ENCODE measurements at regions not wholly inside any gene's neighbourhood (a gene's known extent, or its start where the extent isn't known, plus 50 kb on each side); places are given as distances from the start of the nearest gene placed in this dataset.

DNA sequence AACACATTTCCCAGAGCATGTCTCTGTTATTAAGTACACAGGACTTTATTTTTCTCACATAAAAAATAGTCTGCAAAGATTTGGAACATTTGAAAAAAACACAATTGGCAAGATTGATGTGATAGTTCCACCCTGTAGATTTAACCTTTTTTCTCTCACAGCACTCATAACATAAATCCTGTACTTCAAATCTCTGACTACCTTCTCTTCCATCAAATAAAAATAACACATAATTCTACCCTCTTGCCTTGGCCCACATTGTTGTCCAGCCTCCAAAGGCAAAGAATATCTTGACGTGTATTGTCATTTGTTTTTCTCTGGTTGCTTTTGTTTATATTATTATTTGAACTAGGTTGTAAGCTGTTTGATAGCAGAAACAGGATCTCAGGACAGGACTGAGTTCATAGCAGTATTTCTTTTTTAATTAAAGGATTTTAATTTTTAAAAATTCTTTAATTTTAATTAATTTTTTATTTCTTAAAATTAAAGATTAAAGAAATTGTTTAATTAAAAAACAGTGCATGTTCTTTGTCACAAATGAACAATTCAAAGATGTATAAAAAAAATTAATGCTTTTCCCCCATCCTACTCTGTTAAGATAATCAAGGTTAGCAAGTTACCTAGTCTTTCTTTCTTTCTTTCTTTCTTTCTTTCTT is 69.1 kb upstream of the PCSK1 start:
- Histone ChIP-seq H3K4me3 (no peak overlapping the region), H3K27ac (0 out of 6 replicates have a peak overlapping the region, but pooled peaks of 1 of the 2 experiments have one; percentile 2), H3K4me1 (no peaks in the 10 kb centered on the region), H3K4me2 (no peak overlapping the region), H3K9me3 (0 out of 3 replicates have a peak, but pooled peaks cover 5% of the 10 kb centered on the region)
- ChIA-PET CTCF (interaction anchor here (1.9 kb wide), 1 partner anchor 100 kb away, joined by 5 read pairs; no protein-coding TSS in a partner anchor), POLR2A (no interaction called here)
- TF ChIP-seq BHLHE40 (IDR thresholded peaks at IDR 0.05; ENCODE audit: low read depth, low read length) (no peak), MAZ (IDR thresholded peaks at IDR 0.05; ENCODE audit: borderline replicate concordance, low read depth, low read length) (no peak), SMC3 (IDR thresholded peaks at IDR 0.05) (no peak), TFCP2L1 (CRISPR knock-in tag; IDR thresholded peaks at IDR 0.05) (no peak), HEYL (CRISPR knock-in tag; IDR thresholded peaks at IDR 0.05) (no peak), RARB (CRISPR knock-in tag; IDR thresholded peaks at IDR 0.05) (no peak), FOSL2 (IDR thresholded peaks at IDR 0.05) (no peak), FOSL2 (CRISPR knock-in tag; IDR thresholded peaks at IDR 0.05) (no peak), RNF2 (IDR thresholded peaks at IDR 0.05; ENCODE audit: borderline replicate concordance, low read depth) (no peak), HDAC2 (IDR thresholded peaks at IDR 0.05) (no peak), CEBPB (IDR thresholded peaks at IDR 0.05) (no peak), JUNB (IDR thresholded peaks at IDR 0.05) (no peak), POLR2A (IDR thresholded peaks at IDR 0.05; ENCODE audit: low read length) (no peak)
- TF ChIP-seq, protein P1, sequence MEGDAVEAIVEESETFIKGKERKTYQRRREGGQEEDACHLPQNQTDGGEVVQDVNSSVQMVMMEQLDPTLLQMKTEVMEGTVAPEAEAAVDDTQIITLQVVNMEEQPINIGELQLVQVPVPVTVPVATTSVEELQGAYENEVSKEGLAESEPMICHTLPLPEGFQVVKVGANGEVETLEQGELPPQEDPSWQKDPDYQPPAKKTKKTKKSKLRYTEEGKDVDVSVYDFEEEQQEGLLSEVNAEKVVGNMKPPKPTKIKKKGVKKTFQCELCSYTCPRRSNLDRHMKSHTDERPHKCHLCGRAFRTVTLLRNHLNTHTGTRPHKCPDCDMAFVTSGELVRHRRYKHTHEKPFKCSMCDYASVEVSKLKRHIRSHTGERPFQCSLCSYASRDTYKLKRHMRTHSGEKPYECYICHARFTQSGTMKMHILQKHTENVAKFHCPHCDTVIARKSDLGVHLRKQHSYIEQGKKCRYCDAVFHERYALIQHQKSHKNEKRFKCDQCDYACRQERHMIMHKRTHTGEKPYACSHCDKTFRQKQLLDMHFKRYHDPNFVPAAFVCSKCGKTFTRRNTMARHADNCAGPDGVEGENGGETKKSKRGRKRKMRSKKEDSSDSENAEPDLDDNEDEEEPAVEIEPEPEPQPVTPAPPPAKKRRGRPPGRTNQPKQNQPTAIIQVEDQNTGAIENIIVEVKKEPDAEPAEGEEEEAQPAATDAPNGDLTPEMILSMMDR (IDR thresholded peaks at IDR 0.05): no peak
- TF ChIP-seq, protein P2, sequence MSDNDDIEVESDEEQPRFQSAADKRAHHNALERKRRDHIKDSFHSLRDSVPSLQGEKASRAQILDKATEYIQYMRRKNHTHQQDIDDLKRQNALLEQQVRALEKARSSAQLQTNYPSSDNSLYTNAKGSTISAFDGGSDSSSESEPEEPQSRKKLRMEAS (IDR thresholded peaks at IDR 0.05): no peak
- DNase-seq (ENCODE audit: low read depth in 1 of 2, low spot score in 1 of 2) (no peak), ATAC-seq (no peak), FAIRE-seq (no peak)
- WGBS (ENCODE audit: missing lambda C conversion rate): 78% methylated on average over 1 of the region's 1 CpG

DNA sequence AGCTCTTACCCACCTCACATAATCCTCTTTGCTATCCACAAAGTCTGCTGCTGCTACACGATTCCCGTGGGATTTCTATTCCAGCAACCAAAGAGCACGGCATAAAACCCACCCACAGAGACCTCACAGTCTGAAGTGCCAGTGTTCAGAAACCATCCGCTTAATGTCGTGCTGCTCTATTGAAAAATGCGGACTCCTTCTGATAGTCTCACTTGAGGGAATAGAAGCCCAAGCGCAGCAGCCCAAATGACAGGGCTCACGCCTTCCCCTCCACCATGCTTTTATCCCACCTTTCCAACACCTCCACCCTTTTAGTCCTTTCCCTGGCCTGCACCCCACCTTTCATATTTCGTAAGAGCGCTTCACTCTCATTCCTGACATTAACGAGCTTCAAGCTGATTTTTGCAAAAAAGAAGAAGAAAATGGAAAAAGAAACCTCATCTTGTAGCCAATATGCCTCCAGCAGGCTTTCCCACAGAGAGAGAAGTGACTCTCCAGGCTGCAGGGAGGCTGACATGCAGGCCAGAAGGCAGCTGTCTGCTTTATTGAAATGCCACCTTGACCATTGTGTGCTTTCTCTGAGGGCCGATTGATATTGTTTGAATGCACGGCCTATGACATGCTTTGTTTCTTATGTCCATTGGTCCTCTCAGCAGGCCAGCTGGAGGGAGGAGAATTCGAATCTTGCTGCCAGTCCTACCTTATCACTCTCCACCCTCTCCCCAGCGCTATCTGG is 70.6 kb upstream of the PCSK1 start:
- Histone ChIP-seq H3K4me3 (no peak overlapping the region), H3K4me1 (peaks cover 8% of the 10 kb centered on the region), H3K9me3 (0 out of 3 replicates have a peak, but pooled peaks cover 5% of the 10 kb centered on the region), H3K27ac (peak overlapping the region; percentile 21 to 92; a peak in 5 of 6 replicates), H3K4me2 (no peak overlapping the region)
- no peak for ATAC-seq
- WGBS (ENCODE audit: missing lambda C conversion rate): 85% methylated on average over 15 of the region's 15 CpGs
- no peak for TF ChIP-seq MYC (IDR thresholded peaks at IDR 0.05; ENCODE audit: borderline replicate concordance, low read length)
- TF ChIP-seq, protein P3, sequence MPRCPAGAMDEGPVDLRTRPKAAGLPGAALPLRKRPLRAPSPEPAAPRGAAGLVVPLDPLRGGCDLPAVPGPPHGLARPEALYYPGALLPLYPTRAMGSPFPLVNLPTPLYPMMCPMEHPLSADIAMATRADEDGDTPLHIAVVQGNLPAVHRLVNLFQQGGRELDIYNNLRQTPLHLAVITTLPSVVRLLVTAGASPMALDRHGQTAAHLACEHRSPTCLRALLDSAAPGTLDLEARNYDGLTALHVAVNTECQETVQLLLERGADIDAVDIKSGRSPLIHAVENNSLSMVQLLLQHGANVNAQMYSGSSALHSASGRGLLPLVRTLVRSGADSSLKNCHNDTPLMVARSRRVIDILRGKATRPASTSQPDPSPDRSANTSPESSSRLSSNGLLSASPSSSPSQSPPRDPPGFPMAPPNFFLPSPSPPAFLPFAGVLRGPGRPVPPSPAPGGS (IDR thresholded peaks at IDR 0.05): no peak
- TF ChIP-seq PHF8 (IDR thresholded peaks at IDR 0.05; ENCODE audit: borderline replicate concordance, low read depth): no peak
- no peak for TF ChIP-seq MAFK (IDR thresholded peaks at IDR 0.05; ENCODE audit: partially characterized antibody)
- TF ChIP-seq, protein P4, sequence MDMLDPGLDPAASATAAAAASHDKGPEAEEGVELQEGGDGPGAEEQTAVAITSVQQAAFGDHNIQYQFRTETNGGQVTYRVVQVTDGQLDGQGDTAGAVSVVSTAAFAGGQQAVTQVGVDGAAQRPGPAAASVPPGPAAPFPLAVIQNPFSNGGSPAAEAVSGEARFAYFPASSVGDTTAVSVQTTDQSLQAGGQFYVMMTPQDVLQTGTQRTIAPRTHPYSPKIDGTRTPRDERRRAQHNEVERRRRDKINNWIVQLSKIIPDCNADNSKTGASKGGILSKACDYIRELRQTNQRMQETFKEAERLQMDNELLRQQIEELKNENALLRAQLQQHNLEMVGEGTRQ (IDR thresholded peaks at IDR 0.05): no peak
- TF ChIP-seq, protein P5, sequence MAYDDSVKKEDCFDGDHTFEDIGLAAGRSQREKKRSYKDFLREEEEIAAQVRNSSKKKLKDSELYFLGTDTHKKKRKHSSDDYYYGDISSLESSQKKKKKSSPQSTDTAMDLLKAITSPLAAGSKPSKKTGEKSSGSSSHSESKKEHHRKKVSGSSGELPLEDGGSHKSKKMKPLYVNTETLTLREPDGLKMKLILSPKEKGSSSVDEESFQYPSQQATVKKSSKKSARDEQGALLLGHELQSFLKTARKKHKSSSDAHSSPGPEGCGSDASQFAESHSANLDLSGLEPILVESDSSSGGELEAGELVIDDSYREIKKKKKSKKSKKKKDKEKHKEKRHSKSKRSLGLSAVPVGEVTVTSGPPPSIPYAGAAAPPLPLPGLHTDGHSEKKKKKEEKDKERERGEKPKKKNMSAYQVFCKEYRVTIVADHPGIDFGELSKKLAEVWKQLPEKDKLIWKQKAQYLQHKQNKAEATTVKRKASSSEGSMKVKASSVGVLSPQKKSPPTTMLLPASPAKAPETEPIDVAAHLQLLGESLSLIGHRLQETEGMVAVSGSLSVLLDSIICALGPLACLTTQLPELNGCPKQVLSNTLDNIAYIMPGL (CRISPR knock-in tag; IDR thresholded peaks at IDR 0.05; ENCODE audit: borderline replicate concordance): no peak
- TF ChIP-seq EHMT2 (IDR thresholded peaks at IDR 0.05; ENCODE audit: low read depth): no peak
- no peak for TF ChIP-seq EP300 (IDR thresholded peaks at IDR 0.05)
- TF ChIP-seq GATA3 (IDR thresholded peaks at IDR 0.05; ENCODE audit: borderline replicate concordance): no peak
- no peak for TF ChIP-seq HDAC2 (IDR thresholded peaks at IDR 0.05)
- TF ChIP-seq, protein P6, sequence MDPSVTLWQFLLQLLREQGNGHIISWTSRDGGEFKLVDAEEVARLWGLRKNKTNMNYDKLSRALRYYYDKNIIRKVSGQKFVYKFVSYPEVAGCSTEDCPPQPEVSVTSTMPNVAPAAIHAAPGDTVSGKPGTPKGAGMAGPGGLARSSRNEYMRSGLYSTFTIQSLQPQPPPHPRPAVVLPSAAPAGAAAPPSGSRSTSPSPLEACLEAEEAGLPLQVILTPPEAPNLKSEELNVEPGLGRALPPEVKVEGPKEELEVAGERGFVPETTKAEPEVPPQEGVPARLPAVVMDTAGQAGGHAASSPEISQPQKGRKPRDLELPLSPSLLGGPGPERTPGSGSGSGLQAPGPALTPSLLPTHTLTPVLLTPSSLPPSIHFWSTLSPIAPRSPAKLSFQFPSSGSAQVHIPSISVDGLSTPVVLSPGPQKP (IDR thresholded peaks at IDR 0.05; ENCODE audit: low read depth, low read length): no peak
- no peak for TF ChIP-seq SMC3 (IDR thresholded peaks at IDR 0.05)
- TF ChIP-seq CHD4 (IDR thresholded peaks at IDR 0.05; ENCODE audit: borderline replicate concordance): no peak
- TF ChIP-seq, protein P7, sequence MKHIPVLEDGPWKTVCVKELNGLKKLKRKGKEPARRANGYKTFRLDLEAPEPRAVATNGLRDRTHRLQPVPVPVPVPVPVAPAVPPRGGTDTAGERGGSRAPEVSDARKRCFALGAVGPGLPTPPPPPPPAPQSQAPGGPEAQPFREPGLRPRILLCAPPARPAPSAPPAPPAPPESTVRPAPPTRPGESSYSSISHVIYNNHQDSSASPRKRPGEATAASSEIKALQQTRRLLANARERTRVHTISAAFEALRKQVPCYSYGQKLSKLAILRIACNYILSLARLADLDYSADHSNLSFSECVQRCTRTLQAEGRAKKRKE (CRISPR knock-in tag; IDR thresholded peaks at IDR 0.05; ENCODE audit: low read depth): no peak
- POLR2A ChIA-PET: interaction anchor here (0.7 kb wide), 1 partner anchor 255 kb away, joined by 3 read pairs; no protein-coding TSS in a partner anchor
- CTCF ChIA-PET: interaction anchor here (0.6 to 1.9 kb wide), 6 partner anchors 19 to 158 kb away, joined by 3 to 5 read pairs (median 4); no protein-coding TSS in a partner anchor
- no peak for FAIRE-seq
- no peak for DNase-seq (ENCODE audit: low read depth in 1 of 2, low spot score in 1 of 2)
